Neural cell (in vitro differentiated cells): ENCODE measurements at regions not wholly inside any gene's neighbourhood (a gene's known extent, or its start where the extent isn't known, plus 50 kb on each side); places are given as distances from the start of the nearest gene placed in this dataset.
A peak's percentile ranks its signal among the peaks of the same experiment; 100 is the strongest.

Experiments used
- H2AFZ ChIP-seq: fragments of 200-600, 300-800 bp; sonication (generic), shearing (Covaris generic); 2 replicates; pipeline ENCODE4 v1.6.0; 2014; ENCODE audit warnings: low read depth, mild to moderate bottlenecking, antibody characterized with exemption, low read length, moderate library complexity
- H3F3A ChIP-seq: fragments of 200-600 bp; shearing (Covaris generic); 2 replicates; pipeline ENCODE4 v1.6.1; 2016; ENCODE audit warnings: mild to moderate bottlenecking, moderate library complexity, mixed read lengths, antibody characterized with exemption, low read length; ENCODE audit not compliant: insufficient read depth, poor library complexity, severe bottlenecking
- H3K27ac ChIP-seq: fragments of 200-600, 300-800 bp; sonication (generic), shearing (Covaris generic); 2 replicates; pipeline ENCODE4 v1.5.1; 2014; ENCODE audit warnings: mild to moderate bottlenecking, low read length, moderate library complexity
- H3K27me3 ChIP-seq: fragments of 300-800, 200-600 bp; sonication (generic), shearing (Covaris generic); 2 replicates; pipeline ENCODE4 v1.6.0; 2014; ENCODE audit warnings: mild to moderate bottlenecking, low read depth, low read length, moderate library complexity; ENCODE audit not compliant: insufficient read depth
- H3K36me3 ChIP-seq: fragments of 300-800, 200-600 bp; sonication (generic), shearing (Covaris generic); 2 replicates; pipeline ENCODE4 v1.5.1; 2014; ENCODE audit warnings: mild to moderate bottlenecking, antibody characterized with exemption, low read length, moderate library complexity; ENCODE audit not compliant: insufficient read depth
- H3K4me2 ChIP-seq: fragments of 300-800, 200-600 bp; sonication (generic), shearing (Covaris generic); 2 replicates; pipeline ENCODE4 v1.6.0; 2014; ENCODE audit warnings: mild to moderate bottlenecking, low read length
- H3K4me3 ChIP-seq: fragments of 300-800, 200-600 bp; sonication (generic), shearing (Covaris generic); 2 replicates; pipeline ENCODE4 v1.5.1; 2014; ENCODE audit warnings: mild to moderate bottlenecking, low read length, moderate library complexity
- H3K79me2 ChIP-seq: fragments of 200-600 bp; shearing (Covaris generic); replicated peaks from 2 replicates; pipeline ENCODE4 v1.6.0; 2014; ENCODE audit warnings: mild to moderate bottlenecking, low read length, moderate library complexity; ENCODE audit not compliant: insufficient read depth
- H3K9ac ChIP-seq: fragments of 300-800, 200-600 bp; sonication (generic), shearing (Covaris generic); 2 replicates; pipeline ENCODE4 v1.6.1; 2016; ENCODE audit warnings: mild to moderate bottlenecking, low read length, mixed read lengths
- H3K9me2 ChIP-seq: fragments of 200-600 bp; shearing (Covaris generic); 2 replicates; pipeline ENCODE4 v1.6.1; 2016; ENCODE audit warnings: mild to moderate bottlenecking, low read length, mixed read lengths; ENCODE audit not compliant: insufficient read depth
- H3K9me3 ChIP-seq: fragments of 200-600, 300-800 bp; sonication (generic), shearing (Covaris generic); 2 replicates; pipeline ENCODE4 v1.6.1; 2016; ENCODE audit warnings: mild to moderate bottlenecking, mixed run types, low read length, moderate library complexity, mixed read lengths
- H4K20me1 ChIP-seq: fragments of 200-600 bp; shearing (Covaris generic); 2 replicates; pipeline ENCODE4 v1.6.1; 2016; ENCODE audit warnings: mild to moderate bottlenecking, mixed run types; ENCODE audit not compliant: insufficient read depth
- CTCF ChIP-seq: fragments of 450-650 bp; IDR thresholded peaks from 2 replicates; pipeline ENCODE4 v1.5.1; 2014; ENCODE audit warnings: antibody characterized with exemption, mild to moderate bottlenecking, moderate library complexity; ENCODE audit not compliant: poor library complexity, severe bottlenecking
- EP300 ChIP-seq: fragments of 450-650 bp; conservative IDR thresholded peaks from 2 replicates; pipeline ENCODE4 v1.6.1; 2014; ENCODE audit warnings: antibody characterized with exemption, mild to moderate bottlenecking, moderate library complexity; ENCODE audit not compliant: poor library complexity, severe bottlenecking
- EZH2 ChIP-seq: fragments of 200-600, 300-800 bp; shearing (Covaris generic), sonication (generic); IDR thresholded peaks from 2 replicates; pipeline ENCODE4 v1.6.1; 2014; ENCODE audit warnings: antibody characterized with exemption, low read length, borderline replicate concordance, mild to moderate bottlenecking; ENCODE audit not compliant: insufficient read depth, poor library complexity, severe bottlenecking
- MXI1 ChIP-seq: fragments of 450-650 bp; conservative IDR thresholded peaks from 2 replicates; pipeline ENCODE4 v1.6.1; 2014; ENCODE audit warnings: antibody characterized with exemption, mild to moderate bottlenecking; ENCODE audit not compliant: poor library complexity, severe bottlenecking
- POLR2AphosphoS5 ChIP-seq: IDR thresholded peaks from 2 replicates; pipeline ENCODE4 v1.6.1; 2012
- RAD21 ChIP-seq: fragments of 450-650 bp; conservative IDR thresholded peaks from 2 replicates; pipeline ENCODE4 v1.6.1; 2014; ENCODE audit warnings: antibody characterized with exemption, mild to moderate bottlenecking, moderate library complexity
- REST ChIP-seq: IDR thresholded peaks from 2 replicates; pipeline ENCODE4 v1.6.1; 2012; ENCODE audit warnings: borderline replicate concordance
- SMC3 ChIP-seq: fragments of 450-650 bp; conservative IDR thresholded peaks from 2 replicates; pipeline ENCODE4 v1.6.1; 2014; ENCODE audit warnings: antibody characterized with exemption, mild to moderate bottlenecking, moderate library complexity; ENCODE audit not compliant: poor library complexity
- TAF1 ChIP-seq: IDR thresholded peaks from 2 replicates; pipeline ENCODE4 v1.6.1; 2012; ENCODE audit warnings: low read depth

GRCh38 chr4:188536826-188537225 lies 397.6 kb downstream of the TRIML1 start:
- peaks cover 4% of the 10 kb centered on the region for H3K9me3 ChIP-seq
- H3K79me2 ChIP-seq = no peaks in the 10 kb centered on the region
- no peak overlapping the region for H3K4me2 ChIP-seq
- H3K36me3 ChIP-seq = no peaks in the 10 kb centered on the region
- H3K4me3 ChIP-seq = no peak overlapping the region
- TF ChIP-seq SMC3 = no peak
- no peak for TF ChIP-seq REST
- no peak for TF ChIP-seq RAD21
- no peak for TF ChIP-seq EP300
- TF ChIP-seq MXI1 = no peak
- TF ChIP-seq EZH2 = no peak
- no peak for TF ChIP-seq TAF1
- no peaks in the 10 kb centered on the region for H3K9me2 ChIP-seq
- no peak overlapping the region for H2AFZ ChIP-seq
- no peaks in the 10 kb centered on the region for H4K20me1 ChIP-seq
- H3F3A ChIP-seq = no peaks in the 10 kb centered on the region
- H3K27me3 ChIP-seq = no peaks in the 10 kb centered on the region
- no peak overlapping the region for H3K27ac ChIP-seq
- no peak overlapping the region for H3K9ac ChIP-seq

GRCh38 chr4:188550296-188550695 lies 411.1 kb downstream of the TRIML1 start:
- no peak overlapping the region for H3K9ac ChIP-seq
- H4K20me1 ChIP-seq = no peaks in the 10 kb centered on the region
- no peak overlapping the region for H3K4me2 ChIP-seq
- H3K9me2 ChIP-seq = no peaks in the 10 kb centered on the region
- H3K27me3 ChIP-seq = no peaks in the 10 kb centered on the region
- H3K36me3 ChIP-seq = no peaks in the 10 kb centered on the region
- no peaks in the 10 kb centered on the region for H3K79me2 ChIP-seq
- H2AFZ ChIP-seq = no peak overlapping the region
- H3K27ac ChIP-seq = no peak overlapping the region
- no peaks in the 10 kb centered on the region for H3F3A ChIP-seq
- H3K4me3 ChIP-seq = peak overlapping the region; percentile 13
- TF ChIP-seq TAF1 (no peak), CTCF (no peak), EP300 (peak; percentile 71), POLR2AphosphoS5 (peak; percentile 56), REST (peak; percentile 32)
- no peaks in the 10 kb centered on the region for H3K9me3 ChIP-seq
